Liver (tissue), 8 donors: ENCODE measurements at regions not wholly inside any gene's neighbourhood (a gene's known extent, or its start where the extent isn't known, plus 50 kb on each side); places are given as distances from the start of the nearest gene placed in this dataset.

Source experiments
- DNase-seq: peaks from one replicate; pipeline ENCODE4 v3.0.0-alpha.2; 2017; ENCODE audit warnings: low spot score
- H3K27ac ChIP-seq, 2 donors: one replicate each; pipeline ENCODE4 v1.7.0; 2013; ENCODE audit warnings: inconsistent platforms in 2 of 2, low read length in 2 of 2, control low read depth in 1 of 2, low read depth in 1 of 2, mild to moderate bottlenecking in 1 of 2
- H3K27me3 ChIP-seq, 4 donors: one replicate each; pipeline versions ENCODE4 v1.6.1 to v1.7.0; 2013; ENCODE audit warnings: low read length in 3 of 4, inconsistent platforms in 1 of 4, mild to moderate bottlenecking in 1 of 4, moderate library complexity in 1 of 4; ENCODE audit not compliant: control insufficient read depth in 4 of 4, insufficient read depth in 4 of 4
- H3K36me3 ChIP-seq, 4 donors: one replicate each; pipeline versions ENCODE4 v1.6.1 to v1.7.0; 2013; ENCODE audit warnings: low read length in 3 of 4, mild to moderate bottlenecking in 3 of 4, low read depth in 1 of 4, moderate library complexity in 1 of 4; ENCODE audit not compliant: control insufficient read depth in 4 of 4, insufficient read depth in 3 of 4
- H3K4me1 ChIP-seq, 4 donors: one replicate each; pipeline versions ENCODE4 v1.6.1 to v1.7.0; 2013; ENCODE audit warnings: low read length in 3 of 4, mild to moderate bottlenecking in 3 of 4, moderate library complexity in 1 of 4; ENCODE audit not compliant: control insufficient read depth in 4 of 4, insufficient read depth in 4 of 4
- H3K4me3 ChIP-seq, 3 donors: one replicate each; pipeline versions ENCODE4 v1.6.1 to v1.7.0; 2013; ENCODE audit warnings: low read length in 3 of 3, control low read depth in 1 of 3, low read depth in 1 of 3, mild to moderate bottlenecking in 1 of 3
- H3K9ac ChIP-seq, 2 donors: one replicate each; pipeline ENCODE4 v1.7.0; 2013; ENCODE audit warnings: low read length in 2 of 2, mild to moderate bottlenecking in 2 of 2, moderate library complexity in 2 of 2, control low read depth in 1 of 2, low read depth in 1 of 2
- H3K9me3 ChIP-seq, 4 donors: one replicate each; pipeline versions ENCODE4 v1.6.1 to v1.7.0; 2013; ENCODE audit warnings: low read length in 3 of 4; ENCODE audit not compliant: control insufficient read depth in 4 of 4
- CTCF ChIP-seq: fragments of 150-350 bp; IDR thresholded peaks from 2 replicates; pipeline ENCODE4 v1.5.1; 2017; ENCODE audit warnings: improper control_type of control experiment, low read depth, low read length; ENCODE audit not compliant: missing input control
- FOXA1 ChIP-seq: IDR thresholded peaks from 2 replicates; pipeline ENCODE4 v1.6.1; 2016; ENCODE audit warnings: antibody characterized with exemption
- FOXA2 ChIP-seq: IDR thresholded peaks from 2 replicates; pipeline ENCODE4 v1.6.1; 2016; ENCODE audit warnings: antibody characterized with exemption
- GABPA ChIP-seq, 2 donors: IDR thresholded peaks in 1 of 2; conservative IDR thresholded peaks in 1 of 2; 2 replicates each; pipeline ENCODE4 v1.6.1; 2016; ENCODE audit warnings: antibody characterized with exemption in 2 of 2, mild to moderate bottlenecking in 1 of 2, moderate library complexity in 1 of 2
- HNF4A ChIP-seq, 2 donors: conservative IDR thresholded peaks; 2 replicates each; pipeline ENCODE4 v1.6.1; 2016; ENCODE audit warnings: antibody characterized with exemption in 2 of 2, mild to moderate bottlenecking in 2 of 2
- HNF4G ChIP-seq: IDR thresholded peaks from 2 replicates; pipeline ENCODE4 v1.6.1; 2016; ENCODE audit warnings: antibody characterized with exemption
- JUND ChIP-seq, 2 donors: IDR thresholded peaks; 2 replicates each; pipeline ENCODE4 v1.6.1; 2016; ENCODE audit warnings: antibody characterized with exemption in 2 of 2
- MAX ChIP-seq: IDR thresholded peaks from 2 replicates; pipeline ENCODE4 v1.6.1; 2016; ENCODE audit warnings: antibody characterized with exemption
- NR2F2 ChIP-seq: IDR thresholded peaks from 2 replicates; pipeline ENCODE4 v1.6.1; 2016; ENCODE audit warnings: antibody characterized with exemption
- REST ChIP-seq: IDR thresholded peaks from 2 replicates; pipeline ENCODE4 v1.6.1; 2016; ENCODE audit warnings: antibody characterized with exemption, mild to moderate bottlenecking
- RXRA ChIP-seq, 2 donors: IDR thresholded peaks; 2 replicates each; pipeline ENCODE4 v1.6.1; 2017 to 2018; ENCODE audit warnings: antibody characterized with exemption in 2 of 2, mild to moderate bottlenecking in 1 of 2
- SP1 ChIP-seq: IDR thresholded peaks from 2 replicates; pipeline ENCODE4 v1.6.1; 2018; ENCODE audit warnings: antibody characterized with exemption, mild to moderate bottlenecking
- TAF1 ChIP-seq: conservative IDR thresholded peaks from 2 replicates; pipeline ENCODE4 v1.6.1; 2016; ENCODE audit warnings: antibody characterized with exemption, mild to moderate bottlenecking
- YY1 ChIP-seq: IDR thresholded peaks from 2 replicates; pipeline ENCODE4 v1.6.1; 2016; ENCODE audit warnings: antibody characterized with exemption, mild to moderate bottlenecking
- WGBS: extraction: QIAGEN DNeasy Blood & Tissue Kit; methylation state at CpG from one replicate; pipeline ENCODE4 v1.1.7; 2013; 5-methylcytosine and 5-hydroxymethylcytosine counted together
- TF ChIP-seq, protein P1 (sequence below): IDR thresholded peaks from 2 replicates; pipeline ENCODE4 v1.6.1; 2016; ENCODE audit warnings: antibody characterized with exemption
- donor health status: healthy.
- donor health status: healthy.
- donor health status: healthy.
- donor health status: healthy.
- donor health status: healthy.

DNA sequence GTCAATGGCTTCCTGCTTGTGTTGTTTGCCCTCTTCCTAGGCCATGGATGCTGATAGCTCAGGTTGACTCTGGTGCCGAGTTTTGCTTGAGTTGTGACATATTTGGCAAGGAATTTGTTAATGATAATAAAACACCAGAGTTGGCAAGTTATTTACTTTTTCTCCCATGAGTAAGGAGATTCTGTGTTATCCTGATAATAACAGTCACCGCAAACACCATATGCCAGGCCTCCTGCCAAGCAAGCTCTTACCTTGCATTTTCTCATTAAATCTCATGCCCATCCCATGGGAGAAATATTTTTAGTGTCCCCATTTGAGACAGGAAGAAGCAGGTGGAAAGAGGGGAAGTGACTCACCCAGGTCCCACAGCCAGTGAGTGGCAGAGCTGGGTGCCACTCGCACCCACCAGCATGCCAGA lies 67.4 kb upstream of the CLCN4 start:
- no peak overlapping the region for H3K9ac ChIP-seq
- no peak for DNase-seq
- H3K36me3 ChIP-seq, result peaks cover 0 to 4% (median 0%) of the 10 kb centered on the region in 4 donors
- peaks cover 0 to 2% (median 0%) of the 10 kb centered on the region in 4 donors for H3K4me1 ChIP-seq
- no peak for TF ChIP-seq REST
- H3K9me3 ChIP-seq, result no peaks in the 10 kb centered on the region
- no peak overlapping the region for H3K27ac ChIP-seq
- no peak overlapping the region for H3K4me3 ChIP-seq
- H3K27me3 ChIP-seq, result peaks cover 0 to 2% (median 0%) of the 10 kb centered on the region in 4 donors
- 56% methylated on average over 3 of the region's 3 CpGs for WGBS

GRCh38 chrX:10090319-10090718 lies 66.5 kb upstream of the CLCN4 start:
- Histone ChIP-seq H3K4me3 (no peak overlapping the region), H3K4me1 (peaks cover 0 to 2% (median 0%) of the 10 kb centered on the region in 4 donors), H3K27me3 (peaks cover 0 to 2% (median 0%) of the 10 kb centered on the region in 4 donors), H3K9me3 (no peaks in the 10 kb centered on the region), H3K36me3 (peaks cover 0 to 4% (median 0%) of the 10 kb centered on the region in 4 donors), H3K27ac (no peak overlapping the region), H3K9ac (no peak overlapping the region)
- 69% methylated on average over 11 of the region's 11 CpGs for WGBS
- DNase-seq, result no peak
- TF ChIP-seq HNF4A (conservative IDR thresholded peaks at IDR 0.05), result no peak

- no peak for DNase-seq
- Histone ChIP-seq H3K27ac (no peak overlapping the region), H3K4me3 (no peak overlapping the region), H3K9ac (no peak overlapping the region), H3K9me3 (no peaks in the 10 kb centered on the region), H3K4me1 (peaks cover 0 to 2% (median 0%) of the 10 kb centered on the region in 4 donors), H3K36me3 (peaks cover 0 to 4% (median 0%) of the 10 kb centered on the region in 4 donors), H3K27me3 (no peaks in the 10 kb centered on the region)
- 97% methylated on average over 9 of the region's 9 CpGs for WGBS
- TF ChIP-seq CTCF, result no peak
- no peak for TF ChIP-seq TAF1
- TF ChIP-seq GABPA (IDR thresholded peaks at IDR 0.05 in 1 of 2, conservative IDR thresholded peaks at IDR 0.05 in 1 of 2), result no peak
- TF ChIP-seq REST, result no peak
- TF ChIP-seq FOXA1, result no peak
- TF ChIP-seq JUND (IDR thresholded peaks at IDR 0.05), result no peak
- TF ChIP-seq FOXA2, result no peak
- no peak for TF ChIP-seq MAX
- no peak for TF ChIP-seq RXRA (IDR thresholded peaks at IDR 0.05)
- no peak for TF ChIP-seq SP1
- no peak for TF ChIP-seq HNF4A (conservative IDR thresholded peaks at IDR 0.05)
- TF ChIP-seq, protein P1, sequence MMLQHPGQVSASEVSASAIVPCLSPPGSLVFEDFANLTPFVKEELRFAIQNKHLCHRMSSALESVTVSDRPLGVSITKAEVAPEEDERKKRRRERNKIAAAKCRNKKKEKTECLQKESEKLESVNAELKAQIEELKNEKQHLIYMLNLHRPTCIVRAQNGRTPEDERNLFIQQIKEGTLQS, result no peak
- no peak for TF ChIP-seq HNF4G
- no peak for TF ChIP-seq YY1
- no peak for TF ChIP-seq NR2F2
Observed at GRCh38 chrX:10095246-10095645, 61.5 kb upstream of the CLCN4 start.
